Thyroid gland (tissue), 4 donors: ENCODE measurements at regions not wholly inside any gene's neighbourhood (a gene's known extent, or its start where the extent isn't known, plus 50 kb on each side); places are given as distances from the start of the nearest gene placed in this dataset.

Experiments
- DNase-seq, 2 donors: peaks; one replicate each; pipeline ENCODE4 v3.0.0-alpha.2; 2019
- H3K27ac ChIP-seq, 3 donors: fragments of 200-600 bp; sonication (generic); 1 replicate in 2 of 3; 2 replicates in 1 of 3; pipeline ENCODE4 v1.5.1; 2016 to 2019; ENCODE audit warnings: mild to moderate bottlenecking in 1 of 3, moderate library complexity in 1 of 3
- H3K27me3 ChIP-seq: fragments of 200-600 bp; sonication (generic); one replicate; pipeline ENCODE4 v1.5.1; 2019
- H3K36me3 ChIP-seq, 2 donors: fragments of 200-600 bp; sonication (generic); one replicate each; pipeline ENCODE4 v1.5.1; 2016 to 2019
- H3K4me1 ChIP-seq, 2 donors: fragments of 200-600 bp; sonication (generic); one replicate each; pipeline ENCODE4 v1.5.1; 2017 to 2019
- H3K4me3 ChIP-seq, 3 donors: fragments of 200-600 bp; sonication (generic); replicated peaks in 1 of 3; 1 replicate in 2 of 3; 2 replicates in 1 of 3; pipeline ENCODE4 v1.5.1; 2016; ENCODE audit warnings: mild to moderate bottlenecking in 1 of 3
- H3K9me3 ChIP-seq: fragments of 200-600 bp; sonication (generic); one replicate; pipeline ENCODE4 v1.5.1; 2017
- CTCF ChIP-seq, 6 experiments: fragments of 200-600 bp in 3 of 6; fragments of 450-650 bp in 3 of 6; sonication (generic) in 3 of 6; IDR thresholded peaks; one replicate each; pipeline ENCODE4 v1.5.1; 2016 to 2019; ENCODE audit warnings: antibody characterized with exemption in 6 of 6, mild to moderate bottlenecking in 2 of 6, inconsistent platforms in 1 of 6, moderate library complexity in 1 of 6
- POLR2A ChIP-seq, 2 donors: fragments of 450-650 bp; IDR thresholded peaks; one replicate each; pipeline ENCODE4 v1.6.1; 2017; ENCODE audit warnings: antibody characterized with exemption in 2 of 2, mild to moderate bottlenecking in 2 of 2, moderate library complexity in 1 of 2
- WGBS, 2 donors: methylation state at CpG; one replicate each; pipeline ENCODE4 v1.1.5; 2017; 5-methylcytosine and 5-hydroxymethylcytosine counted together
- intact Hi-C: fragments of 100-400 bp; cut with DNase I; formaldehyde crosslinking; loops from one replicate; pipeline ENCODE4 v1.15.1; 2023

GRCh38 chr16:79792076-79792475 is 191.5 kb upstream of the MAF start:
- Histone ChIP-seq H3K27ac (no peak overlapping the region), H3K4me1 (no peaks in the 10 kb centered on the region)
- intact Hi-C loops: no loop called here

DNA sequence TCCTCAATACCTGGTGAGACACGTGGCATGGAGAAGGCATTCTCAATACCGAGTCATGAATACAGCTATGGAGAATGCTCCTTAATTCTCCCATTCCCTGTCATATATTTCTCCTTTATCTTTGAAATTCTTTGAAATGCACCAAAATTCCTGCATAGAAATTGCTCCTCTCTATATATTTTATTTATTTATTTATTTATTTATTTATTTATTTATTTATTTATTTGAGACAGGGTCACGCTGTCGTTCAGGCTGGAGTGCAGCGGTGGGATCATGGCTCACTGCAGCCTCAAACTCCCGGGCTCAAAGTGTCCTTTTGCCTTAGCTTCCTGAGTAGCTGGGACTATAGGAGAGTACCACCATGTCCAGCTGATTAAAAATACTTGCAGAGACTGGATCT is 190.3 kb upstream of the MAF start:
- no peaks in the 10 kb centered on the region for H3K9me3 ChIP-seq
- H3K27me3 ChIP-seq: no peaks in the 10 kb centered on the region
- no peak for DNase-seq
- TF ChIP-seq POLR2A (IDR thresholded peaks at IDR 0.05): no peak
- no peak for TF ChIP-seq CTCF (IDR thresholded peaks at IDR 0.05)
- no peaks in the 10 kb centered on the region for H3K36me3 ChIP-seq
- intact Hi-C loops: no loop called here
- H3K4me3 ChIP-seq: no peak overlapping the region
- 88 to 90% methylated on average over 6 of the region's 6 CpGs for WGBS, 2 donors
- no peak overlapping the region for H3K27ac ChIP-seq
- H3K4me1 ChIP-seq: no peaks in the 10 kb centered on the region

More at GRCh38 chr16:79792076-79792475, 191.5 kb upstream of the MAF start:
- 89 to 96% methylated on average over 6 of the region's 6 CpGs for WGBS, 2 donors
- H3K36me3 ChIP-seq: no peaks in the 10 kb centered on the region
- no peaks in the 10 kb centered on the region for H3K9me3 ChIP-seq
- H3K27me3 ChIP-seq: no peaks in the 10 kb centered on the region
- DNase-seq: no peak
- no peak for TF ChIP-seq CTCF (IDR thresholded peaks at IDR 0.05)
- TF ChIP-seq POLR2A (IDR thresholded peaks at IDR 0.05): no peak
- no peak overlapping the region for H3K4me3 ChIP-seq

- no peak for TF ChIP-seq CTCF (IDR thresholded peaks at IDR 0.05)
- TF ChIP-seq POLR2A (IDR thresholded peaks at IDR 0.05): no peak
- intact Hi-C loops: no loop called here
Observed at GRCh38 chr16:79788949-79789348, 188.4 kb upstream of the MAF start.

DNA sequence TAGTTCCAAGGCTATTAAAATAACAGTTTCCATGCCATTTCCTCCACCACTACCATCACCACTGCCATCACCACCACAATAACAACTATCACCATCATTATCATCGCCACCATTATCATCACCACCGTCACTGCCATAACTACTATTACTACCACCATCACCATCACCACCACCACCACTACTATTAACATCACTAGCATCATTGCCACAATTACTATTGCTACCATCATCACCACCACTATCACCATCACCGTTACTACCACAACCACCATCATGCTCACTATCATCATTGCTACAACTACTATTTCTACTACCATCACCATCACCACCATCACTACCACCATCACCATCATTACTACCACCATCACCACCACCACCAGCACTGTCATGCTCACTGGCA is 185.9 kb upstream of the MAF start:
- no peak for DNase-seq
- no peaks in the 10 kb centered on the region for H3K36me3 ChIP-seq
- WGBS, 2 donors: 95 to 97% methylated on average over 3 of the region's 3 CpGs
- H3K27me3 ChIP-seq: no peaks in the 10 kb centered on the region
- H3K27ac ChIP-seq: no peak overlapping the region
- TF ChIP-seq POLR2A (IDR thresholded peaks at IDR 0.05): no peak
- no peak for TF ChIP-seq CTCF (IDR thresholded peaks at IDR 0.05)
- H3K4me3 ChIP-seq: no peak overlapping the region
- no peaks in the 10 kb centered on the region for H3K9me3 ChIP-seq
- intact Hi-C loops: no loop called here
- no peaks in the 10 kb centered on the region for H3K4me1 ChIP-seq

More at GRCh38 chr16:79788949-79789348, 188.4 kb upstream of the MAF start:
- no peak overlapping the region for H3K4me3 ChIP-seq
- H3K9me3 ChIP-seq: no peaks in the 10 kb centered on the region
- H3K36me3 ChIP-seq: no peaks in the 10 kb centered on the region
- no peaks in the 10 kb centered on the region for H3K4me1 ChIP-seq
- WGBS, 2 donors: 78 to 80% methylated on average over 5 of the region's 5 CpGs
- no peak overlapping the region for H3K27ac ChIP-seq
- no peak for DNase-seq
- no peaks in the 10 kb centered on the region for H3K27me3 ChIP-seq

GRCh38 chr16:79784007-79784406 is 183.5 kb upstream of the MAF start:
- WGBS, 2 donors: 94 to 96% methylated on average over 5 of the region's 5 CpGs
- no peaks in the 10 kb centered on the region for H3K36me3 ChIP-seq
- no peak for TF ChIP-seq POLR2A (IDR thresholded peaks at IDR 0.05)
- TF ChIP-seq CTCF (IDR thresholded peaks at IDR 0.05): no peak
- no peaks in the 10 kb centered on the region for H3K9me3 ChIP-seq
- no peak overlapping the region for H3K4me3 ChIP-seq
- intact Hi-C loops: no loop called here
- H3K27ac ChIP-seq: no peak overlapping the region
- H3K27me3 ChIP-seq: no peaks in the 10 kb centered on the region
- no peak for DNase-seq
- H3K4me1 ChIP-seq: no peaks in the 10 kb centered on the region
